GM18909 (cell line): ENCODE measurements at regions not wholly inside any gene's neighbourhood (a gene's known extent, or its start where the extent isn't known, plus 50 kb on each side); places are given as distances from the start of the nearest gene placed in this dataset.
A peak's percentile ranks its signal among the peaks of the same experiment; 100 is the strongest.
"Not testable (repeated sequence)": the region's sequence is repeated elsewhere in the genome, so short reads cannot be mapped to it uniquely, and the experiment has no call there.

Source experiments
- ATAC-seq: cut with Tn5 transposase; IDR thresholded peaks from one replicate; pipeline ENCODE4 v1.9.1; 2021; ENCODE audit warnings: mild to moderate bottlenecking; ENCODE audit not compliant: unreplicated experiment, poor library complexity

DNA sequence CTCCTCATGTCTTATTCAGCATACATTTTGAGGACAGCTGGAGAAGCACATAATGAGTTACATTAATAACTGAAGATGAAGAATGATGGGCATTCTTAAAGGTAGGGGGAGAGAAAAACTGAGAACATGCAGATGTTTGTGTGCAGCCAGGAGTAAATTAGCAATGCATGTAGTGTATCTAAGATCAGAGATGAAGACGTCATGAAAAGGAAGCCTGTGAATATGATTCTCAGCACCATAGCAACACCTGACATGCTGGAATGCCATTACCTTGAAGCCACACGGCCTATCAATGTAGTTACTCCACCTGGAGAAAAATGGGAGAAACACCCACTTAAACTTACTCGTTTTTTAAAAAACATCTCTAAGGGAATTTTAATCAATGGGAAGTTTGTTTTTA, 607.1 kb downstream of the PTPRC start:
- ATAC-seq, result no peak

DNA sequence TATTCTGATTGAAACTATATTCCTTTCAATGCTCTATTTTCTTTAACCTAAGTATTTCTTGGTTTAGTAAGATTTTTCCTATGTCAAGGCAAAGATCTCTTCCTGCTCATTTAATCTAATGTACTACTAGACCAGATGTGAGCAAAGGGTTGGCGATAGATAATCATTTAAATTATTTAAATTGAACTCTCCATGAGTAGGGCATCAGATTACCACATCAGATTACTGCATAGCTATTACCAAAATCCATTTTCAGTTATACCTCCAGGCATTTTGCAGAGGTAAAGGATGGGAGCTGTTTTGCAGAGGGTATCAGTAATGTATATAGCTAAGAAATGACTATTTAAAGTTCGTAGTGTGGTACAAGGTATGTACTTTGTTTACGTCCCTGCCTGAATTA, 607.9 kb downstream of the PTPRC start:
- ATAC-seq, result no peak

DNA sequence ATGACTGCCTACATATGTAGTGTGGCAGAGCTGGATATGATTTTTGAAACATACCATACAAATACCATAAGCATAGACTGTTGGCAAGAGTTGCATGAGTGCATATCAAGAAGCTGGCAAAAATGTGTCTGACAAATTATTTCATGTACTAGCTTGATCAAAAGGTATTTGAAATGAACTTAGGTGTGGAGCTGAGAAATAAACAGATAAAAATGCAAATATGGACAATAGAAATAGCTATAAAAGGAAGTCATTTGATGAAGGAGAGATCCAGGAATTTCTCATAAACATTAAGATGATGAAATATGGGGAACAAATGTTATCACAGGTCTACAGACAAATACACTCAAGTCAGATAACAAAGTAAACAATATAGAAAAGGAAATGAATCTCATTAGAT, 609.1 kb downstream of the PTPRC start:
- ATAC-seq, result no peak

DNA sequence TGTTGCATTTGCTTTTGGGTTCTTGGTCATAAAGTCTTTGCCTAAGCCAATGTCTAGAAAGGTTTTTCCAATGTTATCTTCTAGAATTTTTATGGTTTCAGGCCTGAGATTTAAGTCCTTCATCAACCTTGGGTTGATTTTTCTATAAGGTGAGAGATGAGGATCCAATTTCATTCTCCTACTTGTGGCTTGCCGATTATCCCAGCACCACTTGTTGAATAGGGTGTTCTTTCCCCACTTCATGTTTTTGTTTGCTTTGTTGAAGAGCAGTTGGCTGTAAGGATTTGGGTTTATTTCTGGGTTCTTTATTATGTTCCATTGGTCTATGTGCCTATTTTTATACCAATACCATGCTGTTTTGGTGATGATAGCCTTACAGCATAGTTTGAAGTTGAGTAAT, 615.2 kb downstream of the PTPRC start:
- not testable (repeated sequence) for ATAC-seq

DNA sequence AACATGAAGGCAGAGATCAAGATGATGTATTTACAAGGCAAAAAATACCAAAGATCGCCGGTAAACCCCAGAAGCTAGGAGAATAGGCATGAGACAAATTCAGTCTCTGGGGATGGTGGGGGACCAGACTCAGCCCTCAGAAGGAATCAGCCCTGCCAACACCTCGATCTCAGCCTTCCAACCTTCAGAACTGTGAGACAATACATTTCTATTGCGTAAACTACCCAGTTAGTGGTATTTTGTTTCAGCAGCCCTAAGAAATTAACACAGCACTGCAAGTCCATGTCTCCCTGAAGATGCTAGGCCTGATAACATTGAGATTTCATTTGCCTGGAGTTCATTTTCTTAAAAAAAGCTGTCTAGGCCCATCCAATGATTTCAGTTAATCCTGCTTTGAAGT, 622.5 kb downstream of the PTPRC start:
- no peak for ATAC-seq

DNA sequence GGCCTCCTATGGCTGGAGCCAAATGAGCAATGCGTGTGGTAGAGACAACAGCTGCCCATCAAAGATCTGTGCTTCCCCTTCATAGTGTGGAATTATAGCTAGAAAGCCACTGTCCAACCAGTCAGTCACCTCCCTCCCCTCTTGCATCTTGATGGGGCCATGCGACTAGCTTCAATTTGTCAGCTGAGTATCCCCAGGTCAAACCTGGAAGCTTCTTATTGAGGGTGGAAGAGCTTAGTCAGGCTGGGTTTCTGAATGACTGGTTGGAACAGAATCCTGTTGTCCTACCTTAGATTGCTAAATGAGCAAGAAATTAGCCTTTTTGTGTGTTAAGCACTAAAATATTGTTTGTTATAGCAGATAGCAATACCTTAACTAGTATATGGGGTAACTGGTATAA, 625.4 kb downstream of the PTPRC start:
- ATAC-seq, result no peak

- no peak for ATAC-seq
These were observed 626.1 kb downstream of the PTPRC start for GRCh38 chr1:199264911-199265310.

GRCh38 chr1:199265319-199265718, 626.5 kb downstream of the PTPRC start:
- ATAC-seq, result no peak

DNA sequence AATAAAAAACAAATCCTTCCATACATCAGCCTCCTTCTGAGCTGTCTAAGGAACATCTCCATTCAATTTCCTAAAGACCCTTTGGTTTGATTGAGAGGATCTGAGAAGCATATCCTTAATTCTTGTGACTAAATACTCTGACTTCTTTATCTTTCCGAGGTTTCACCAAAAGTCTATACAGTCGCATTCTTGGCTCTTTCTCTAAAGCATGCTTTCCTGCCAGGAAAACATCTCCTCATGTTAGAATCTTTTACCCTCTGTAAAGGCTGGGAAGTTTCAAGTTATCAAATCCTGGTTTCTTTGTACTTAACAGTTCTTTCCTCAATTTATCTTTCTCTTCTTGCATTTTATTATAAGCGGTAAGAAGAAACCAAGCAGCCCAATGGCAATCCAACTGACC, 630.4 kb downstream of the PTPRC start:
- ATAC-seq, result no peak

GRCh38 chr1:199272139-199272544, 633.3 kb downstream of the PTPRC start:
- no peak for ATAC-seq

GRCh38 chr1:199272628-199273086, 633.8 kb downstream of the PTPRC start:
- peak; percentile 84 for ATAC-seq

- ATAC-seq, result no peak
These were observed 635.1 kb downstream of the PTPRC start for GRCh38 chr1:199273837-199274379.

GRCh38 chr1:199279067-199279466, 640.2 kb downstream of the PTPRC start:
- ATAC-seq, result no peak

GRCh38 chr1:199279872-199280645, 641.2 kb downstream of the PTPRC start:
- peak; percentile 43 for ATAC-seq

DNA sequence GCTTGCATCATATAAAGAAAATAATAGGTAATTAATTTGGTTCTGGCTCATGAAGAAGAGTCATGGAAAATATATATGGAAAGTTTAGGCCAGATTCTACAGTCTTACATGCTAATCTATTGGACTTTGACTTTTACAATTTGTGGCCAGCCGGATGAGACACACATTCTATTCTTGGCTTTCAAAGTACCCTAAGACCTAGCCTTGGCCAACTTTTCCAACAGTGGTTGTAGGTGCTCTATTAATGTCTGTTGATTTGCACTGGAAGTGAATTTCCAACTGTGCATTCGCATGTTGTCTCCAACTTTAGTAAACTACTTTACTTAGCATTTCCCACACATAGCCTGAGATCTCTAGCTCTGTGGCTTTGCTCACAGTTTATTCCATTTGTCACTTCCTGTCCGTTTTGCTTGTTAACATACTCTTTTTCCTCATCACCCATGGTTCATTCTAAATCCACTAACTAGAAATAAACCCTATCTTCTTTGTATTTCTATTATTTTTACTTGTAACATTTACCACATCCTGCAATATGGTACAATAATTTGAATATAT, 644.0 kb downstream of the PTPRC start:
- no peak for ATAC-seq

GRCh38 chr1:199283794-199284193, 645.0 kb downstream of the PTPRC start:
- no peak for ATAC-seq

- ATAC-seq, result no peak
These were observed 648.4 kb downstream of the PTPRC start for GRCh38 chr1:199287206-199287605.

DNA sequence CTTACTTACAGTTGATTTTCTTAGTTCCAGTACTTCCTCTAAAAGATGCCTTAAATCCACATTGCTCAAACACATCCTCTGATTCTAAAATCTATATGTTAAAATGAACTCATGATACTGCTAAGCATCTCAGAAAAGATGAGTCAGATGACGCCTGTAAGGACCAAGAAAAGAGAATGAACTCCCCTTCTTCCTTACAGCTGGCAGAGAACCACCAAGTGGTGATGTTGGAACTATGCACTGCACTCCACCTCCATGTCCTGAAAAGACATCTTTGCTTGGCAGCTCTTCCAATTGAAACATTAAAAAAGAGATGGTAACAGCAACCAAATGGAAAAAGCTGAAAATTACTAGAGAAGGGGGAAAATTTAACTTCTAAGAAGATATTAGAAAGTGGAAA, 648.8 kb downstream of the PTPRC start:
- ATAC-seq, result no peak

DNA sequence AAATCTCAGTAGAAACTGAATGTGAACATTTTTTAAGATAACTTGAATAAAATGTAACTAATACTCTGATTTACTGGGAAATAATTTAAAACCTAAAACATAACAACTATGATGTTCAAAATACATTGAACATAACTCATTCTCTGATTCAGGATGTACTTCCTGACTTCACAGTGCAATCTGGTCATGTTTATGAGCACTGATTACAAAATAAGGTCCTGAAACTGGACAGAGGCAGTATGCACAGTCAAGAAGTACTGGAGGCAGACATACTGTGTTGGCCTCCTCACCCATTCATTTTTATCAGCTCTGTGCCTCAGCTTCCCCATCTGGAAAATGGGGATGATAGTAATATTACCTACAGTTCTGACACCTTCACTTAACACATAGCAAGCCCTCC, 651.3 kb downstream of the PTPRC start:
- no peak for ATAC-seq

DNA sequence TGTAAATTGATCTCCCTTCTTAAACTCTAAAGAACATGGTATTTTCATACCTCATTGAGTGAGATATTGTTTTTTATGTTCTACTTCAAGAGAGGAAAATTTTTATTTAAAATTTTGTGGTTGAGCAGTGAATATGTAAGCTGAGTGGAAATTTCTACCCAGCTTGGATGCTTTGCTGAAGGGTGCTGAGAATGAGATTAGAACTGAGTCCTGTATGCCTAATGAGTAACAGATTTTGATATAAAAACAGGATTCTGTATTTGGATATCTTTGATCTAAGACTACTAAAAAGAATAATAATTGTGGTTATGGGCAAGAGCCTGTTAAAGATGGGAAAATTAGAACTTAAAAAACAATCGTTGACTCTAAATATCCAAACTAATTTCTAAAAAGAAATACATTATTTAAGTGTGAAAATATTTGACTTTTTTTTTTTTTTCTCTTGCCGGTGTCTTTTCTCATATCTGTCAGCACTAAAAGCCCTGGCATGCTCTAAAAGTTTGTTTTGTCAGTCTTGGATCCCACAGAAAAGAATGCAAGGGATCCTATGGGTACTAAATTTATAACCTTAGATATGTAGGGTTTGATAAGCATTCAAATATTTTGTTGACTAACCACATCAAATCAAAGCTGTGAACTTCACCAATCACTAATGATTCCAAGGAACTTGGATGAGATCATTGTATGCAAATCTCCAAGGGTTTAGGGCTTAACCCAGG, 652.3 kb downstream of the PTPRC start:
- ATAC-seq, result no peak

DNA sequence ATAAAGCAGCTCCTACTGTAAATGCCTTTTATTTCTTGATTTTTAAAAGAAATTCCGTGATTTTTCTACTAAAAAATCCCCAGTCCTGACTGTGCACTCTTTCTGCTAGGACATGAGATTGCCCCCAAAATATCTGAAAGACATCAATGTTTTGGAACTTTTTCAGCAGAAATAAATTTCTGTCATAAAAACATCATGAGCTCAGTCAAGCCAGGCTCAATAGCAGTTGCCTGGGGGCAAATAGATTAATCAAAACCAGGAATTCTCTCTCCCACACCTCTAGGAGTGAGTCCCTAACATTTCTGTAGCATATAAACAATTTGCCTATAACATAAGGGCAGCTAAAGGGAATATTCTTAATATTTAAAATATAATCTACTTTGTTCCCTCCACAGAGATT, 654.1 kb downstream of the PTPRC start:
- ATAC-seq, result no peak
